Posterior vena cava (tissue), 2 donors: ENCODE measurements at regions not wholly inside any gene's neighbourhood (a gene's known extent, or its start where the extent isn't known, plus 50 kb on each side); places are given as distances from the start of the nearest gene placed in this dataset.

Source experiments
- DNase-seq: peaks from one replicate; pipeline ENCODE4 v3.0.0-alpha.2; 2020; ENCODE audit warnings: low spot score
- intact Hi-C, 2 donors: fragments of 100-400 bp; cut with DNase I; formaldehyde crosslinking; loops; one replicate each; pipeline versions ENCODE4 v1.14.1 to v1.14.2; 2022 to 2023
- donor health status: DM: yes; HTN: yes; CAD: no.
- donor health status: DM: yes; HTN: yes; CAD: no.

DNA sequence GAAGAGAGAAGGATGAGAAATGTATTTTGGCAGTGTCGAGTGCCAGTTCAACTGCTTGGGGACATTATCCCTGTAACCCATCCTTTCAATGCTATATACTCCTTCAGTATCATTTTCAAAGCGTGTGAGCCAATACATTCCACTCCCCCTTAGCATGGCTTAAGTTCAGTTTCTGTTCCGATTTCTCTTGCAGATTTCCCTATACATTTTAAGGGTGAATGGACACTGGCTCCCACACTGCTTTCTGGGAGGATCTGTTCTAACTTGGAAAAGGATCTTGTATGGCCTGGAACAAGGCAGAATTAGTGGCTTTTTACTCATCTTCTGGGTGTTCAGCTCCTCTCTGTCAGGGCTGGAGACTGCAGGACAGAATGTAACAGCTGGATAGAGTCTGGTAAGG, 333.8 kb downstream of the HAPSTR1 start:
- DNase-seq = no peak
- intact Hi-C loops = no loop called here

DNA sequence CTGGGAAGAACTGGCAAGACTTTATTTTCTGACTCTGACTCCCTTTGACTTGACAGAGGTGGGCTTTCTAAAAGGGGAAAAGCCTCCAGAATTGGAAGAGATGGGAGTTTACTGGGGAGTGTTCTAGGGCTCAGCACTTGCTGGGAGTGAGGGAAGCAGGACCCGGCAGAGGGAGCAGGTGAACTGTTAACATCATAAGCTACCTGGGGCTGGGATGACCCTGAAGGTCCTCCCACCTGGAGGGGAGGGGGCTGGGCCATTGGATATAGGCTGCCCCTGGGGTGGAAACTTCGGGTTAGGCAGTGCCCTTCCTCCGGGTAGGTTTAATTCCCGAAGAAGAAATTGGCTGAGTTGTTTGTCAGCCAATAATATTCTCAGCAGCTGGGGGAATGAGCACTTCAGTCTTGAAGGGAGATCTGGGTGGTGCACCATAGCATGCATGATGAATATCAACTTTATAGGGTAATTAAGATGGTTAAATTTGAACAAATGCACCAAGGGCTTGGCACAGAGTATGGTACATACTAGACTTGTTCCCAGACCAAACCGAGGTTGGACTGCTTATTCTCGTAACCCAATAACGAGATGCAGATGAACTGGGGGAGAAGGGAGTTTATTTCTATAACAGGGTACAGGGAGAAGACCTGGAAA, 337.0 kb downstream of the HAPSTR1 start:
- no peak for DNase-seq
- intact Hi-C loops = no loop called here

GRCh38 chr16:9429646-9430330, 338.3 kb downstream of the HAPSTR1 start:
- DNase-seq = no peak
- intact Hi-C loops = no loop called here

GRCh38 chr16:9434659-9435058, 343.2 kb downstream of the HAPSTR1 start:
- intact Hi-C loops = no loop called here
- no peak for DNase-seq

DNA sequence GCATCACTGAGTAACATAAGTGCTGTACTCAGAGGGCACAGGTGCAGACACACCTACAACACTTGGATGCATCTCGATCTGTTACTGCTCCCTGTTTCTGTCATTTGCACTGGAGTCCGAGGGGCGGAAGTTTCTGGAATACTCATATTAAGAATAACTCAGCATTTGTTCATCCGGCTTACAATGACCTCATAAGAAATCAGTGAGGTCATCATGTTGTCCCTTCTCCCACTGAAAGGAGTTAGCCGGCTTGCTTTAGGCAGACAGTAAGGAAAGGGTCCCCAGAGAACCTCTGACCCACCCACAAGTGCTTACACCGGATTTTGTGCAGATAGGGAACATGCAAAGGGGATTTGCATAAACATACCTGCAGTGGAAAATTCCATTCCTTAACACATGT, 344.7 kb downstream of the HAPSTR1 start:
- intact Hi-C loops = no loop called here
- no peak for DNase-seq

DNA sequence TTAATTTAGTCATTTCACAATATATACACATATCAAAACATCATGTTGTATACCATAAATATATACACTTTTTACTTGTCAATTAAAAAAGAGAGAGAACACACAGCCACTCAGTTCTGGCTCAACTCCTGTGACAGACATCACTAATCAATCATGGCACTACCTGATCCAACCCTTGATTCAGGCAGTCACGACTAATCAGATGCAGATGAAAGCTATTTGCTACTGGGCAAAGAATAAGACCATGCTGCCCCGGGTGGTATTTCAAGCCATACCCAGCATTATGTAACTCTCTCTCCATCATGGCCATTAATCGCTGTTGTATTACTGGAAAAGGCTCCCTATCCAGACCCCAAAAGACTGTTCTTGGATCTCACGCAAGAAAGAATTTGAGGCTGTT, 345.7 kb downstream of the HAPSTR1 start:
- no peak for DNase-seq
- intact Hi-C loops = no loop called here

DNA sequence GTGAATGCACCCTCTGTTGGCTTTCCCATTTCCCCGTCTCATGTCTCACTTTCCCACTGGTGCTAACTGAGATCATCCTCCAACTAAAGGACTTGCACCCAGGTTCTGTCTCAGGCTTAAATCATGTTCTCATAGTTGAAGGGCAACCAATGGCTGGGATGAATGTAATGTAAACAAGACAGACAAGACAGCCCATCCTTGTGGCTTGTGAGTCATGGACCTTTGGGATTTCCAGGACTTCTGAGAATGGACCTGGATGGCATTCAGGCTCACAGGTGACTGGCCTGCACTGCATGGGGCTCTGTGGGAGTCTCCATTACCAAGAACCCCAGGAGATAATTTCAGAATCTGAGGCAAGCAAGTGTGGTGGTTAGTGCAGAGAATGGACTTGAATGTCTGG, 347.5 kb downstream of the HAPSTR1 start:
- no peak for DNase-seq
- intact Hi-C loops = no loop called here

GRCh38 chr16:9441012-9441411, 349.6 kb downstream of the HAPSTR1 start:
- intact Hi-C loops = no loop called here
- DNase-seq = no peak

GRCh38 chr16:9443864-9444263, 352.4 kb downstream of the HAPSTR1 start:
- intact Hi-C loops = no loop called here
- no peak for DNase-seq

GRCh38 chr16:9446471-9447194, 355.2 kb downstream of the HAPSTR1 start:
- intact Hi-C loops = no loop called here
- no peak for DNase-seq

GRCh38 chr16:9447195-9447551, 355.7 kb downstream of the HAPSTR1 start:
- intact Hi-C loops = no loop called here

GRCh38 chr16:9447699-9448098, 356.3 kb downstream of the HAPSTR1 start:
- intact Hi-C loops = no loop called here
- DNase-seq = no peak

More at GRCh38 chr16:9447195-9447551, 355.7 kb downstream of the HAPSTR1 start:
- DNase-seq = no peak

GRCh38 chr16:9449597-9449996, 358.2 kb downstream of the HAPSTR1 start:
- intact Hi-C loops = no loop called here
- DNase-seq = no peak

DNA sequence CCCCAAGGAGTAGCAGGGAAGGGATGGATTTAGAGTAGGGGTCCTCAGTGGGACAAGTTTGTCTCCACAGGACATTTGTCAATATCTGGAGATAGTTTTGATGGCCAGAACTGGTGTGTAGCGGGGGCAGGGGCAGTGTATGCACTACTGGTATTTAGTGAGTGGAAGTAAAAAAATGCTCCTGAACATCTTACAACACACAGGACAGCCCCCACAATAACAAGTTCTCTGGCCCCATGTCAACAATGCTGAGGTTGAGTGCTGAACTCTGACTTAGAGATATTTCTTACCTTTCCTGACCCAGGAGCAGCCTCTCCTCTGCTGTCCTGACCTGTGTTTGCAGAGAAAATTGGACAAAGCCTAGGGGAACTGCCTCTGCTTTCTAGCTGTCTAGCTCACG, 365.8 kb downstream of the HAPSTR1 start:
- DNase-seq = no peak

GRCh38 chr16:9458816-9459215, 367.4 kb downstream of the HAPSTR1 start:
- intact Hi-C loops = no loop called here
- DNase-seq = no peak

More for the DNA sequence above, 365.8 kb downstream of the HAPSTR1 start:
- intact Hi-C loops = no loop called here

DNA sequence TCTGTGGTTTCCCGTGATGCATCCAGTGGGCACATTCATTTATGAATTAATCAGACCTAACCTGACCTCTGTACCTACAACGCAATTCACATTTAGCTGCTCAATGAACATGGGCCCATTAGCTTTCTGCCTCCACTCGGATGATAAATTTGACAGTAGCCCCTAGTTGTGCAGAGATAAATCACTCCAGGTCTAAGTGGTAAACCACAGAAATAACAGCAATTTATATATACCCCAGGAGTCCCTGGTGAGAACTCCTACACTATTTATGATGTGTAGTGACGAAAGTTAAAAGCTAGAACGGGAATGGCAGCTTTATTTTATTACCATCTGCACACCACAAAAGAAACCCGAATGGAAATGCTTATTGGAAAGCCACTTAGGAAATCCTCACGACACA, 371.5 kb downstream of the HAPSTR1 start:
- DNase-seq = no peak
- intact Hi-C loops = no loop called here

GRCh38 chr16:9463461-9463860, 372.0 kb downstream of the HAPSTR1 start:
- intact Hi-C loops = no loop called here
- no peak for DNase-seq

- intact Hi-C loops = no loop called here
Measured at GRCh38 chr16:9465161-9465560, 373.7 kb downstream of the HAPSTR1 start.

GRCh38 chr16:9469512-9469911, 378.1 kb downstream of the HAPSTR1 start:
- intact Hi-C loops = no loop called here
- DNase-seq = no peak

More at GRCh38 chr16:9465161-9465560, 373.7 kb downstream of the HAPSTR1 start:
- no peak for DNase-seq

DNA sequence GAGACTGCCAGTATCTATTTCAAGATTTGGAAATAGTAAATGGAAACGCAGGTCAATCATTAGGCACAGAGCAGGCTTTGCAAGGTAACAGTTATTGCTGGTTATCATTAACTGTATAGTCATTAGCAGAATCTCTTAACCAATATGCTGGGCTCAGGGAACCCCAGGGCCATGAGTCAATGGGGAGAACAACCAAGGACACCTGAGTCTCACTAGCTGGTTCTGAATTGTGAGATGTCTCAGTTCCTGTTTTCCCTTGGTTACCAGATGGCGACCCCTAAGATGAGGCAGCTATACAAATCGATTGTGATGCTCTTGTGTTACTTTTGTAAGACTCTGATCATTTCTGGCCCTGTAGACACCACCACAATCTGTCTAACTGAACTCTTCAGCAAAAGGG, 385.3 kb downstream of the HAPSTR1 start:
- DNase-seq = no peak
- intact Hi-C loops = no loop called here

DNA sequence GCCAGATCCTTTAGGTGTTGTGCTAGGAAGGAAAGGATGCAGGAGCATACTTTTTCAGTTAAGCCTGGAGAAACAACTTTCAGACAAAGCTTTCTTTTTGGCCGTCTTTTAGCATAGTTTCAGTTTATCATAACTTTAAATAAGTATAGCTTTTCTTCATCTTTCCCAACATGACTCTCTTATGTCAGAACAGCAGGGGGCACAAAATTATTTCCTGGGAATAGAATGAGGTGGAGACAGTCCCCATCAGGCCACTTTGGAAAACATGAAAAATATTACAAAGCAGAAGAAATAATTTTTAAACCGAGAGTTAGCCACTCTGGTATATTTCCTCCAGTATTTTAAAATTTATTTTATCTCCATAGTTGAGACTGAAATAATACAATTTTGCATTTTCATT, 387.6 kb downstream of the HAPSTR1 start:
- intact Hi-C loops = no loop called here

More for the DNA sequence above, 387.6 kb downstream of the HAPSTR1 start:
- no peak for DNase-seq
